PC-9 (cell line): ENCODE measurements at regions not wholly inside any gene's neighbourhood (a gene's known extent, or its start where the extent isn't known, plus 50 kb on each side); places are given as distances from the start of the nearest gene placed in this dataset.

Source experiments
- CTCF ChIP-seq: fragments of 200-600 bp; sonication (generic); conservative IDR thresholded peaks from 2 replicates; pipeline ENCODE4 v1.6.1; 2017; ENCODE audit warnings: mixed run types, antibody characterized with exemption, mild to moderate bottlenecking, moderate library complexity
- EZH2 ChIP-seq: fragments of 200-600 bp; sonication (generic); IDR thresholded peaks from 2 replicates; pipeline ENCODE4 v1.8.0; 2017; ENCODE audit warnings: antibody characterized with exemption, low read depth

DNA sequence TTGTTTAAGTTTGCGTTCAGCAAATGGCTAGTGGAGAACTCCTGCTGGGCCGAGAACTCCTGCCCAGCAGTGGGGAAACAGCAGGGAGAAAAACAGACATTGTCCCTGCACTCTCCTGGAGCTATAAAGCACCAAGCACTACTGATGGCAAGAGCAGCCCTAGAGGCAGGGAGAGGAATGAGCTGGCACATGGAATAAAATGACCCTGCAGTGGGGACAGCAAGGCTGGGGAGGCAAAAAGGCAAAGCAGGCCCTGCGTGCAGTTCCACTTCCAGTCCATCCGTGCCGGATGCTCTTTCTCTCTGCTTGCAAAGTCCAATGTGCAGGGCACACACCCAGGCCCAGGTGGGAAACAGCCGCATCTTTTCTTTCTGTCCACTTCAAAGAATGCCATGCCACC lies 415.5 kb downstream of the LRATD1 start:
- no peak for TF ChIP-seq CTCF
- TF ChIP-seq EZH2 = no peak
